ENCODE measurements at regions not wholly inside any gene's neighbourhood (a gene's known extent, or its start where the extent isn't known, plus 50 kb on each side); places are given as distances from the start of the nearest gene placed in this dataset.

DNA sequence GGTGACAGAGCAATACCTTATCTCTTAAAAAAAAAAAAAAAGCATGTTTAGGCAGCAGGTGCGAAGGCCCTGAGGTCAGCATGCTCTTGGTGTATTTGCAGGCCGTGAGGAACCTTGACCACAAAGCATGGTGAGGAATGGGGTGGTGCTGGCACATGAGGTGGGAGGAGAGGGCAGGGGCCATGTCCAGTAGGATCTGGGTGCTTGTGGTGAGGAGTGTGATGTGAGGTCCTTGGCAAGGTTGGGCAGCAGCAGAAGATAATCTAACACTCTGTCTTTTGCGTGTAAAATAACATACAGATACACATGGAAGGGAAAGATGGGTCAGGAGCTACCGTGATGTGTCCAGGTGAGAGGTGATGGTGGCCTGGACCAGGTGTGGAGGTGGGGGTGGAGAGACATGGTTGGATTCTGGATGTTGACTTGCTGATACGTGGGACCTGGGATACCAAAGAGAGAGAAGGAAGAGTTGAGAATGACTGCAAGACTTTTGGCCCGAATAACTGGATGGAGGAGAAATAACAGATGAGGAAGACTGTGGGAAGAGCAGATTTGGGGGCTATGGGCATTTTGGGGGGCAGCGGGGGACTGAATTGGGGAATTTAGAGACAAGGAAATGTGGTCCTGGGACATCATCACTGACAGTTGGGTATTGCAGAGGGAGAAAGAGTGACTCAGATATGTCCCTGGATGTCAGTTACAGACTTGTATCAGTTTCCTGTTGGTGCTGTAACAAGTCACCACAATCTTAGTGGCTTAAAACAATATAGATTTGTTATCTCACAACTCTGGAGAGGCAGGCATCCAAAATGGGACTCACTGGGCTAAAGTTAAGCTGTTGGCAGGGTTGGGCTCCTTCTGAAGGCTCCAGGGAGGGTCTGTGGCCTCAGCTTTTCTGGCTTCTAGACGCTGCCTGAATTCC lies 274.9 kb downstream of the HAPSTR1 start:
- in situ Hi-C loops (cut with HindIII; ENCODE audit: low sequenced_read_pairs) = no loop called here

DNA sequence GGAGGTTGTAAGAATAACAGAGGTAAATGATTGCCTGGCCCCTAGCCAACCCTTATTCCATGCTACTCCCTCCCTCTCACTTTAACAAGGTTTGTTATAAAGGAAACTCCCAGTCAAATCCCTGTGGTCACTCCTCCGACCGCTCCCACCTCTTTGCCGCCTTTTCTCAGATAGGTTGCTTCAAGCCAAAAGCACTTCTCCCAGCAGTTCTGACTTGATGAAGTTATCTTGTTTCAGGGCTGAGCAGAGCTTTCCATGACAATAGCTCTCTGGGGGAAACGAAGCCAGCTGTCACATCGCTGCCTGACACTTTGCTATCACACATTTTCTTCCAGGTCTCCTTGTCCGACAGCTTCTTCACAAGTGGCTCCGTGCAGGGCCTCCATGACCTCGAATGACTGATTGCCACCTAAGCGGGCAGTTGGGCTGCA lies 278.6 kb downstream of the HAPSTR1 start:
- in situ Hi-C loops (cut with HindIII; ENCODE audit: low sequenced_read_pairs) = no loop called here

DNA sequence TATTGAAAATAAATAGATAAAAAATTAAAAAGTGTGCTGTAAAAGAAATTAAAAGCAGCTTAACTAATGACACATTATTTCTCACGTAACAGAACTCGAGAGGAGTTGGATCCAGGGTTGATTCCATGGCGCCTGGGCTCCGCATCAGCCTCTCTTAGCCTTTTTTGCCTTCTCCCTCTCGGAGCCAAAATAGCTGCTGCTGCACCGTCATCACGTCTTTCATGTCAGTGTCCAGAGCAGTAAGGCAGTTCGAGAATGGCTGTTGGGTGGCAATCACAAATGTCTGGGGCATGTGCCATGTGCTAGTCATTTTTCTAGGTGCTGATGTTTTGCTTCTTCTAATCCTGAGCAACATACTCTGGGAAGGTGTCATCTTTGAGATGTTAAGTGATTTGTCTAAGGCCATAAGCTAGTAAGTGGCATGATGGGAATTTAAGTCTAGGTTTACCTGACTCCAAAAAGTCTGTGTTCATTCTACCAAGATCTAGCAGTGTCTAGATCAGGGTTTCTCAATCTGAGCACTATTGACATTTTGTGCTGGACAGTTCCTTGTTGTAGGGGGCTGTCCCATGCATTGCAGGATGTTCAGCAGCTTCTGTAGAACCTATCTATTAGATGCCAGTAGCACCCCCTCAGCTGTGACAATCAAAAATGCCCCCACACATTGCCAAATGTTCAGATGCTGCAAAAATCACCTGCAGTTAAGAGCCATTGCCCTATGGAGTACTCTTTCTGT lies 280.4 kb downstream of the HAPSTR1 start:
- in situ Hi-C loops (cut with HindIII; ENCODE audit: low sequenced_read_pairs) = no loop called here

DNA sequence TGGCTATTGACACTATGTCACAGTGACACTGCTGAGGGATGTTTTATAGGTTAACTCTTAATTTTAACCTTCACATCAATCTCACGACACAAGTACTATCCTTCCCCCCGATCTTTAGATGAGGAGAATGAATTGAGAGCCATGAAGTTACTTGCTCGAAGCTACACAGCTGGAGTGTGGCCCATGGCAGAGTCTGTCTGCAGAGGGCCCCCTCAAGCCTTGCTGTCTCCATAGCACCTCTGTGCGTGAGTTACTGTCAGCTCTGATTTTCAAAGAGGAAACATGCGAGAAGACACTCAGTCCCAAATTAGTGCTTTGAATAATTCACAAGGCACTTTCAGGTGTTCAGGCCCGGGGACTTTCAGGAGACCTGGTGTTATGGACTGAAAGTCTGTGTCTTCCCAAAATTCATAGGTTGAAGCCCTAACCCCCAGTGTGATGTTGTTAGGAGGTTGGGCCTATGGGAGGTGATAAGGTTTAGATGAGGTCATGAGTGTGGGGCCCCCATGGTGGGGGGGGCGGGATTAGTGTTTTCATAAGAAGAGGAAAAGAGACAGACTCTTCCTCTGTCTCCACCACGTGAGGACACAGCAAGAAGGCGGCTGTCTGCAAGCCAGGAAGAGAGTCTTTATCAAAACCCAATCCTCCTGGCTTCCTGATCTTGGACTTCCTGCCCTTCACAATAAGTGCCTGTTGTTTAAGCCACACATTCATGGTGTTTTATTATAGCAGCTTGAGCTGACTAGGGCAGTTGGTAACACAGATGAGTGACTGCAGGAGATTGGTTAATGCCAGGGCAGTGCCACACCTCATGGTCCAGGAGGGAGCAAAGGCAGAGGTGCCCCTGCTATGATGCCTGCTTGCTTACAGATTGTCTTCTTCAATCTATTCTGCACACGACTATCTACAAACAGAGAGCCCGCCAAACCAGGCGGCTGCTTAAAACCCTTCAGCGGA lies 281.8 kb downstream of the HAPSTR1 start:
- in situ Hi-C loops (cut with HindIII; ENCODE audit: low sequenced_read_pairs) = no loop called here

- in situ Hi-C loops (cut with HindIII; ENCODE audit: low sequenced_read_pairs) = no loop called here
These were observed 282.6 kb downstream of the HAPSTR1 start for GRCh38 chr16:9374061-9374460.

DNA sequence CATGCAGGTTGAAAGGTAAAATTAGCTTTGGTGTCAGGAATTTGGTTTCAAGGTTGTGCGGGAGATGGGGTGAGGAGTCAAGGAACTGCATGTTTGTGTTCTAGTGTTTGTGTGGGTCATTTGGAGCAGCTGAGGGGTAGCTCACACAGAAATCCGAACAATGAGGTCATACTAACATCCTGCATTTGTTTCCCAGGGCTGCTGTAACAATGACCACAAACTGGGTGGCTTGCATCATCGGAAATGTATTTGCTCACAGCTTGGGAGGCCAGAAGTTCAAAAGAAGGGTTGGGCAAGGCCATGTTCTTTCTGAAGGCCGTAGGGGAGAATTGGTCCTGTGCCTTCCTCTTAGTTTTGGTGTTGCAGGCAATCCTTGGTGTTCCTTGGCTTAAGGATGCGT lies 287.4 kb downstream of the HAPSTR1 start:
- in situ Hi-C loops (cut with HindIII; ENCODE audit: low sequenced_read_pairs) = no loop called here

- in situ Hi-C loops (cut with HindIII; ENCODE audit: low sequenced_read_pairs) = no loop called here
These were observed 288.8 kb downstream of the HAPSTR1 start for GRCh38 chr16:9380221-9380620.

GRCh38 chr16:9381399-9381798 lies 290.0 kb downstream of the HAPSTR1 start:
- in situ Hi-C loops (cut with HindIII; ENCODE audit: low sequenced_read_pairs) = no loop called here

GRCh38 chr16:9381905-9382304 lies 290.5 kb downstream of the HAPSTR1 start:
- in situ Hi-C loops (cut with HindIII; ENCODE audit: low sequenced_read_pairs) = no loop called here

DNA sequence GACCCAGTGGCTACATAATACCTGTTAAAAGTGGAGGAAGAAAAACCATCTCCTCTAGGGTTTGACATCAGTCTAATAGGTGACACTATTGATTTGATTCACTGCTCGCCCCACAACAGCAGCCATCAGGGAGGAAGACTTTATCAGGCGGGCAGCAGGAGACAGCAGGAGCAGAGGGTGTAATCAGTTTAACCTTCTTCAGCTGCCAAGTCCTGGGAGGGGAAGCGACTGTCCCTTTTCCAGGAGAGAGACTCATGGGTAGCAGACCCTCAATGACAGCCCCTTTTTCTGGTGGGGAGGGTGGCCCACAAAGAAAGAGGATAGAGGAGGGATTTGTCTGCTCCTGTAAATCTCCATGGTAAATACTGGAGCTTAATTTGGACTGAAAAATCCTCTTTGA lies 291.8 kb downstream of the HAPSTR1 start:
- in situ Hi-C loops (cut with HindIII; ENCODE audit: low sequenced_read_pairs) = no loop called here

DNA sequence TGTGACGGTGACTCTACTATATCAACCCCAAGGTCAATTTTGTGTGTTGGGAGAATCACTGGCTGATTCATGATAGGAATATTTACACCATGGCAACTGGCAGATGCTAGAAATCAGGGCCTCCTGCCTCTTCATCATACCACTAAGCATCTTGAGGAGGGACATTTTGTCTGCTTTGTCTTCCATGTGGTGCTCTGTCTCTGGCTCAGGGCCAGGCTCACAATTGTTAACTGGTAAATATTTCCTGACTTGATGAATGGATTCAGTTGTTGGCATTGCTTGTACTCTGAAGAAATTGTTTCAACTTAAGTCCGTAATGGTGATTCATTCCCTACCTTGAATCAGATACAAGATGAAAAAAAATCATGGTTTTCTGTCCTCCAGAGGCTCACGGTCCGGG lies 292.7 kb downstream of the HAPSTR1 start:
- in situ Hi-C loops (cut with HindIII; ENCODE audit: low sequenced_read_pairs) = no loop called here

DNA sequence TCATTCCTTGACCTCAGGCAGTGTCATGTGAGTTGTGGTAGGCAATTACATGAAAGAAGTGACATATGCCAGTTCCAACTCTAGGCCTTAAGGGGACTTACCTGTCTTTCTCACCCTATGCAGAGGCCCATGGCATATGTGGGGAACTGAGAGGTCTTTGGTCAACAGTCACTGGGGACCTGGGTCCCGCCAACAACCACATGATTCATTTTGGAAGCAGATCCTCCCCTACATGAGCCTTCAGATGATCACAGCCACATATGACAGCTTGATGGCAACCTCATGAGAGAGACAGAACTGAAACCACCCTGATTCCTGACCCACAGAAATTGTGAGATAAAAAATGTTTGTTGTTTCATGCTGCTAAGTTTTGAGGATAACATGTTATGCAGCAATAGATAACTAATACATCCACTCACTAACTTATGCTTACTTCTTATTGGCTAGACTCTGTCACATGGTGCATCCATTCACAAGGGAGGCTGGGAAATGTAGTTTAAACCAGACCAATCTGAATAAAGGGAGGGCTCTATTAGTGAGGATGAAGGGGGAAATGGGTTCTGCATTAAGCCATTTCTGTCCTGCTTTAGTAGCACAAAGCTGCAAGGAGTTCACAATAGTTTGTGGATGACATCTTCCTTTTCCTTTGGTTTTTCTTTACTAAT lies 298.2 kb downstream of the HAPSTR1 start:
- in situ Hi-C loops (cut with HindIII; ENCODE audit: low sequenced_read_pairs) = no loop called here

GRCh38 chr16:9392956-9393355 lies 301.5 kb downstream of the HAPSTR1 start:
- in situ Hi-C loops (cut with HindIII; ENCODE audit: low sequenced_read_pairs) = no loop called here

DNA sequence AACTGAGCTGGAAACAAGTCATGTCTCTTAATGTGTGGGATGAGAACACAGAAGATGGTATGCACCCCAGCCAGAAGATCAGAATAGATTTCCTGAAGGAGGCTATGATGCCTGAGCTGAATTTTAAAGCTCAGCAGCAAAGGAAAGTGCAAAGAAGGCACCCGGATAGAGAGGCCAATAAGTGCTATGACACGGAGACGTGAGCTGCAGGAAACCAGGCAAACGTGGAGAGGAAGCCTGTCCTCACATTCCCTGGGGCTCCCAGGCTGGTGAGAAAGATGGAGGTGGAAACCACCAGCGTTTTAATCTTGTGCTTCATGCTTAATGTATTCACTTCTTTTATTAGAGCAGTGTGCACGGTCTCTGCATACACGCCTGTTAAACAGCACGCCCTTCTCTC lies 302.1 kb downstream of the HAPSTR1 start:
- in situ Hi-C loops (cut with HindIII; ENCODE audit: low sequenced_read_pairs) = no loop called here

GRCh38 chr16:9395958-9396359 lies 304.5 kb downstream of the HAPSTR1 start:
- in situ Hi-C loops (cut with HindIII; ENCODE audit: low sequenced_read_pairs) = no loop called here

GRCh38 chr16:9399573-9399972 lies 308.1 kb downstream of the HAPSTR1 start:
- in situ Hi-C loops (cut with HindIII; ENCODE audit: low sequenced_read_pairs) = no loop called here

GRCh38 chr16:9401173-9401572 lies 309.7 kb downstream of the HAPSTR1 start:
- in situ Hi-C loops (cut with HindIII; ENCODE audit: low sequenced_read_pairs) = no loop called here

- in situ Hi-C loops (cut with HindIII; ENCODE audit: low sequenced_read_pairs) = no loop called here
These were observed 310.9 kb downstream of the HAPSTR1 start for GRCh38 chr16:9402293-9402860.

- in situ Hi-C loops (cut with HindIII; ENCODE audit: low sequenced_read_pairs) = no loop called here
These were observed 313.4 kb downstream of the HAPSTR1 start for GRCh38 chr16:9404811-9405210.

All from DLD1 (cell line).